ENCODE measurements at regions not wholly inside any gene's neighbourhood (a gene's known extent, or its start where the extent isn't known, plus 50 kb on each side); places are given as distances from the start of the nearest gene placed in this dataset.
A peak's percentile ranks its signal among the peaks of the same experiment; 100 is the strongest.

DNA sequence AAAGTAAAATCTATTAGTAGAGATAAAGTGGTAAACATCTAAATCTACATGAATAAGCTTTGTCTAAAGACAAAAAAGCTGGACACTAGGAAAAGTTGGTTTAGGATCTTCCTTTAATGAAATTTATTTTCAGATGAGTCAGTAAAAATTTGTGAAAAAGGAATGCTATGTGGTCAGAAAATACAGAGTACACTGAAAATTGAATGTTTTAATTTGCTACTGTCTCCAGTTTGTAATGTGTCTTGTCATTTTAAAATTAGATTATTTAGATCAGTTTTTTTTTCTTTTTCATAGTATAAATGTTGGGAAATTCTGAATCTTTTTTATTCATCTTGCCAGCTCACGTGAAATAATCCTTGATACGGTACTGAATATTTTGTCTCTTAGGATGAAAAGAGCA, 56.9 kb downstream of the SLITRK6 start:
- Histone ChIP-seq H3K36me3 (ENCODE audit: control insufficient read depth in 2 of 2, insufficient read depth in 2 of 2, low read length in 2 of 2) (no peaks in the 10 kb centered on the region), H3K9ac (ENCODE audit: low read length in 2 of 2) (no peak overlapping the region), H3K27ac (ENCODE audit: low read length) (no peak overlapping the region), H3K27me3 (ENCODE audit: control insufficient read depth in 1 of 2, insufficient read depth in 2 of 2, low read length in 2 of 2) (no peaks in the 10 kb centered on the region), H3K4me1 (ENCODE audit: control insufficient read depth, insufficient read depth, low read length) (no peaks in the 10 kb centered on the region), H3K4me3 (ENCODE audit: low read length in 2 of 2) (no peak overlapping the region), H3K9me3 (ENCODE audit: control insufficient read depth in 2 of 2, low read length in 2 of 2) (no peaks in the 10 kb centered on the region)

DNA sequence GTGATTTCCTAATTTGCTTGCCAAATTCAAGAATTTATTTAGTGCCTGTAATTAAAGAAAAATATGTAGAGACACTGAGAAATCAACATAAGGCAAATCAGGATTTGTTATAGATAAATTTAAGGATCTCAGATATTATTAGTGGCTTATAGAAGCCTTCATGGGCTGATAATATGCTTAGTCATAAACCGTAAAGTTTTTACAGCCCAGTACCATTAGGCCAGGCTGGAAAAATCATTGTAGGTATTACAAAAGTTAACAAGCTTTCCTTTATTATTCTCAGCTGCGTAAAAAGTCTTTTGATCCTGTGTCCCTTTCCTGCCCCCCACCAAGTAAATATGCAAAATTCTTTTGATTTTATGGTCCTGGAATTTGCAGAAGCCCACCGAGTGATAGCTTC, 58.2 kb downstream of the SLITRK6 start:
- Histone ChIP-seq H3K27ac (ENCODE audit: low read length) (no peak overlapping the region), H3K9me3 (ENCODE audit: control insufficient read depth in 2 of 2, low read length in 2 of 2) (no peaks in the 10 kb centered on the region), H3K9ac (ENCODE audit: low read length in 2 of 2) (no peak overlapping the region), H3K27me3 (ENCODE audit: control insufficient read depth in 1 of 2, insufficient read depth in 2 of 2, low read length in 2 of 2) (no peaks in the 10 kb centered on the region), H3K36me3 (ENCODE audit: control insufficient read depth in 2 of 2, insufficient read depth in 2 of 2, low read length in 2 of 2) (no peaks in the 10 kb centered on the region), H3K4me1 (ENCODE audit: control insufficient read depth, insufficient read depth, low read length) (no peaks in the 10 kb centered on the region), H3K4me3 (ENCODE audit: low read length in 2 of 2) (no peak overlapping the region)

DNA sequence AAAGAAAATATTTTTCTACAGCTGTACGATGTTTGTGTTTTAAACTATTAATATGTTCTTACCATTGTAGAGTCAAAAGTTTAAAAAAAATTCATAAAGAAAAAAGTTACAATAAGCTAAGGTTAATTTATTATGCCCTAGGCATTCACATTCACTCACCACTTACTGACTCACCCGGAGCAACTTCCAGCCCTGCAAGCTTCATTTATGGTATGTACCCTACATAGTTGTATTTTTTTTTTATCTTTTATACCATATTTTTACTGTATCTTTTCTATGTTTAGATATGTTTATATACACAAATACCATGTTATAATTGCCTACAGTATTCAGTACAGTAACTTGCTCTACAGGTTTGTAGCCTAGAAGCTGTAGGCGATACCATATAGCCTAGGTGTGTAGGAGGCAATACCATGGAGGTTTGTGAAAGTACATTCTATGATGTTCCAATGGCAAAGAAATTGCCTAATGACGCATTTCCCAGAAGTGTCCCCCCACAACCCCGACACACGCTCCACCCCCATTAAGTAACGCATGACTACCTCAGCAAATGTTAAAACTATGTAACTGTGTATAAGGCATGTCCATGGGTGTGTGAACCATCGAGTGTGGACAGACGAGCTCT, 60.4 kb downstream of the SLITRK6 start:
- Histone ChIP-seq H3K4me1 (ENCODE audit: control insufficient read depth, insufficient read depth, low read length) (no peaks in the 10 kb centered on the region), H3K9ac (ENCODE audit: low read length in 2 of 2) (no peak overlapping the region), H3K36me3 (ENCODE audit: control insufficient read depth in 2 of 2, insufficient read depth in 2 of 2, low read length in 2 of 2) (no peaks in the 10 kb centered on the region), H3K9me3 (ENCODE audit: control insufficient read depth in 2 of 2, low read length in 2 of 2) (no peaks in the 10 kb centered on the region), H3K27me3 (ENCODE audit: control insufficient read depth in 1 of 2, insufficient read depth in 2 of 2, low read length in 2 of 2) (no peaks in the 10 kb centered on the region), H3K4me3 (ENCODE audit: low read length in 2 of 2) (no peak overlapping the region), H3K27ac (ENCODE audit: low read length) (no peak overlapping the region)

DNA sequence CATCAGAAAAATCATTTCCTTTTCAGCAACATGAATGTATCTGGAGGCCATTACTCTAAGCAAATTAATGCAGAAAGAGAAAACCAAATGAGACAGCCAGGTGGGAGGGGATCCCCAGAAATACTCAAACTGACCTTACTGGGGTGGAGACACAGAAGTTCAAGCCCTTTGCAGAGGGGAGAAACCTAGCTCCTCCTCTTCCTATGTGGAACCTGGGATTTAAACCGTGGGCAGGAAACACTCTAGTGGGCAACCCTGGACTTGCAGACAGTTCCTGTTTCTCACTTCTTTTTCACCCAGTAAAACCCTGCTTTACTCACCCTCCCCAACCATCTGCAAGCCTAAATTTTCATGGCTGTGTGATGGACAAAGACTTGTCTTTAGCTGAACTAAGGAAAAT, 61.3 kb downstream of the SLITRK6 start:
- no peak overlapping the region for H3K27ac ChIP-seq (ENCODE audit: low read length)
- H3K9ac ChIP-seq (ENCODE audit: low read length in 2 of 2) = no peak overlapping the region
- no peaks in the 10 kb centered on the region for H3K36me3 ChIP-seq (ENCODE audit: control insufficient read depth in 2 of 2, insufficient read depth in 2 of 2, low read length in 2 of 2)
- no peaks in the 10 kb centered on the region for H3K4me1 ChIP-seq (ENCODE audit: control insufficient read depth, insufficient read depth, low read length)
- H3K4me3 ChIP-seq (ENCODE audit: low read length in 2 of 2) = no peak overlapping the region
- H3K9me3 ChIP-seq (ENCODE audit: control insufficient read depth in 2 of 2, low read length in 2 of 2) = no peaks in the 10 kb centered on the region
- H3K27me3 ChIP-seq (ENCODE audit: control insufficient read depth in 1 of 2, insufficient read depth in 2 of 2, low read length in 2 of 2) = no peaks in the 10 kb centered on the region

DNA sequence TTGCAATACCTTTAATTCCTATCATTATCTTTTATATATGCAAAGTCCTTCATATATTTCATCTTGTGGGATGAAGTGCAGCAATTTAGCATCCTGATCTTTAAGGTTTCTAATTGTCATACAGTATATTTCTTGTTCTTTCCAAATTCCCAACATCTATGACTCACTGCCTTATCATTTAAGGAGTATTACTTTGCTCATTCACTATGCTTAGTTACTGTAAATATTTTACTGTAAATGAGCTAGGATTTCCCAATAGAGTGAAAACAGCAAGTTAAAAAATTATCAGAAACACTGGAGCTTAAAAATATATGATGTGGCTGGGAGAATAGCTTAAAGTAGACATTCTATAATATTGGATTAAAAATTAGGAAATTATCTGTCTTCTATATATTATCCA, 69.9 kb downstream of the SLITRK6 start:
- Histone ChIP-seq H3K27me3 (ENCODE audit: control insufficient read depth in 1 of 2, insufficient read depth in 2 of 2, low read length in 2 of 2) (no peaks in the 10 kb centered on the region), H3K27ac (ENCODE audit: low read length) (no peak overlapping the region), H3K4me3 (ENCODE audit: low read length in 2 of 2) (no peak overlapping the region), H3K4me1 (ENCODE audit: control insufficient read depth, insufficient read depth, low read length) (no peaks in the 10 kb centered on the region), H3K9me3 (ENCODE audit: control insufficient read depth in 2 of 2, low read length in 2 of 2) (peaks cover 0 to 4% of the 10 kb centered on the region in 2 donors), H3K36me3 (ENCODE audit: control insufficient read depth in 2 of 2, insufficient read depth in 2 of 2, low read length in 2 of 2) (no peaks in the 10 kb centered on the region), H3K9ac (ENCODE audit: low read length in 2 of 2) (no peak overlapping the region)

DNA sequence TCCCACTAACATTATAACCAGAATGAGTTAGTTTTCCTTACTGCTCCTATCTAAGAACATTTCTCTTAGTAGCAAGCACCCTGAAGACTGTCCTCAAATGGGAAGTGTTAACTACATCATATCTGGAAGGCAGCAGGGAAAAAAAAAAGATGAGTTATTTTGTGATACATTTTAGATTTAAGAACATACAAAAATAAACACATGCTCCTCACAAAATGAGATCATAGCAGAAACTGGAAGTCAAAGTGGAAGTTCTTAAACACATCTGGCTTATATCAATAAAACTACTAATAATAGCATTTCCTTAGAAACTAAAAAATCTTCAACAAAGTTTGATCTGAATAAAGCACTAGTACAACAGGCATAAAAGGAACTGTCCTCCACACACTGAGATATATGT, 70.4 kb downstream of the SLITRK6 start:
- Histone ChIP-seq H3K36me3 (ENCODE audit: control insufficient read depth in 2 of 2, insufficient read depth in 2 of 2, low read length in 2 of 2) (no peaks in the 10 kb centered on the region), H3K4me1 (ENCODE audit: control insufficient read depth, insufficient read depth, low read length) (no peaks in the 10 kb centered on the region), H3K27ac (ENCODE audit: low read length) (no peak overlapping the region), H3K9me3 (ENCODE audit: control insufficient read depth in 2 of 2, low read length in 2 of 2) (peaks cover 0 to 4% of the 10 kb centered on the region in 2 donors), H3K27me3 (ENCODE audit: control insufficient read depth in 1 of 2, insufficient read depth in 2 of 2, low read length in 2 of 2) (no peaks in the 10 kb centered on the region), H3K4me3 (ENCODE audit: low read length in 2 of 2) (no peak overlapping the region), H3K9ac (ENCODE audit: low read length in 2 of 2) (no peak overlapping the region)

DNA sequence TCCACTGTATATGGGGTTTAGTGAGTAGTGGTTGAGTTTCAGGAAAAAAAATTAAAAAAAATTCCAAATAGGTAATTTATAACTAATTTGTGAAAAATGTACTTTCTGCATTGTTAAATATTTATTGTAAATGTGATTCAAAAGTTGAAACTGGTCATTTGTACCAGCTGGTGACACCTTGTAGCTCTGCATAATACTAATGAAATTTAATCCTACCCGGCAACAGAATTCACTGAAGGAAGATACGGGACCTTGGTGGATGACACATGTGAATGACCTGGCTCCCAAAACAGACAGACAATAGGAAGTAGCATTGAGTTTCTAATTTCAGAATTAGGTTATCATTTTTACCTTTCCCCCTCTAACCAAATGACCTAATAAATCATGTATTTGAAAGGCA, 73.8 kb downstream of the SLITRK6 start:
- peaks cover 0 to 4% of the 10 kb centered on the region in 2 donors for H3K9me3 ChIP-seq (ENCODE audit: control insufficient read depth in 2 of 2, low read length in 2 of 2)
- H3K4me3 ChIP-seq (ENCODE audit: low read length in 2 of 2) = no peak overlapping the region
- H3K9ac ChIP-seq (ENCODE audit: low read length in 2 of 2) = no peak overlapping the region
- H3K27me3 ChIP-seq (ENCODE audit: control insufficient read depth in 1 of 2, insufficient read depth in 2 of 2, low read length in 2 of 2) = no peaks in the 10 kb centered on the region
- H3K27ac ChIP-seq (ENCODE audit: low read length) = no peak overlapping the region
- no peaks in the 10 kb centered on the region for H3K4me1 ChIP-seq (ENCODE audit: control insufficient read depth, insufficient read depth, low read length)
- H3K36me3 ChIP-seq (ENCODE audit: control insufficient read depth in 2 of 2, insufficient read depth in 2 of 2, low read length in 2 of 2) = no peaks in the 10 kb centered on the region

DNA sequence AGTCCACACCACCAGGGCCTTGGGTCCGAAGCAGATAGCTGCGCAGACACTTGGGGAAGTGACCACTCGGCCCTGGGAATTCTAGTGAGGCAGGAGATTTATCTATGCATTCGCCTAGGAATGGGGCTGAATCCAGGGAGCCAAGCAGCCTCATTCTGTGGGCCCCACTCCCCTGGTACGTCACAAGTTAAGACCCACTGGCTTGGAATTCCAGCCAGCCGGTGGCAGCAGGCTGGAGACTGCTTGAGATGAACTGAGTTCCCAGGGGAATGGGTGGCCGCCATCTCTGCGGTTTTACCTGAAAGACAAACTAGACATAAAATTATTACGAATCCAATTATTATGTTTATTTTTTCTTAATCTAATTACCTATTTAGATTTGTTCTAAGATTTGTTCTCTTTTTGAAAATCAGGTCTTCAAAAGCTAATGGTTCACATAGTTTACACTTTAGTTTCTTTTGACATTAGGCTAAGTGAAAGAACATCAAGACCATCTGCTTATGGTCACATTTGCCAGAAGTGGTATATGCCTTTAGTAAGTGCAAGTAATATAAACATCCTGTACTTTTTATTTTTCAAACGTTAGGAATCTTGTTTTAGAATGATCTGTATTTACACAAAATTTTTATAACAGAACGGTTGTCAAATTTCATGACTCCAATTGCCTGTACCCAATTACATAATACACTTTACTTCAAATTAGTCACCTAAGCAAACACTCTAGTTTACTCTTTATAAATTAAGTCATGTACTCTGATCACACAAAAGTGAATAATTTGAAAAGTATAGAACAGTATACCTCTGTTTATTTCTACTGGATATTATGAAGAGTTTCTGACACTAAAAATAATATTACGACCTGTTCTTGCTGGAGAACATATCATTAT, 74.4 kb downstream of the SLITRK6 start:
- Histone ChIP-seq H3K27ac (ENCODE audit: low read length) (peak overlapping the region; percentile 6), H3K9ac (ENCODE audit: low read length in 2 of 2) (no peak overlapping the region), H3K27me3 (ENCODE audit: control insufficient read depth in 1 of 2, insufficient read depth in 2 of 2, low read length in 2 of 2) (no peaks in the 10 kb centered on the region), H3K4me1 (ENCODE audit: control insufficient read depth, insufficient read depth, low read length) (no peaks in the 10 kb centered on the region), H3K36me3 (ENCODE audit: control insufficient read depth in 2 of 2, insufficient read depth in 2 of 2, low read length in 2 of 2) (no peaks in the 10 kb centered on the region), H3K9me3 (ENCODE audit: control insufficient read depth in 2 of 2, low read length in 2 of 2) (peaks cover 0 to 4% of the 10 kb centered on the region in 2 donors), H3K4me3 (ENCODE audit: low read length in 2 of 2) (no peak overlapping the region)

DNA sequence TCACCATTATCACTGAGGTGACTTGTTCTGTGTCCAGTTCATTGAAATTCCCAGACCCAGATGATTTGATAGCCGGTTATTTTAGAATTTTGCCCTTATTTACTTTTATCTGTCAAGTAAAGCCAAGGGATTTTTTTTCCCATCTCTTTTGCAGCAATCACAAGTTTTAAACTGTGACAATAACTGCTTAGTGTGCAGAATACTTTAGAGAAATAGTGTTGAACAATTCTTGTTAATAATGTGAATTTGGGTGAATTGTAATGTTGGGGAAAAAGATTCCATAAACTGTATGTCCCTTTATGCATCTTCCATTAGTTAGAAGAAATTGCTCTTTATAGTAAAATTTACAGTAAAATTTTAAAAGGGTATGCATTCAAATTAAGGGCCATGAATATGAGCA, 79.5 kb downstream of the SLITRK6 start:
- Histone ChIP-seq H3K27me3 (ENCODE audit: control insufficient read depth in 1 of 2, insufficient read depth in 2 of 2, low read length in 2 of 2) (no peaks in the 10 kb centered on the region), H3K4me3 (ENCODE audit: low read length in 2 of 2) (no peak overlapping the region), H3K36me3 (ENCODE audit: control insufficient read depth in 2 of 2, insufficient read depth in 2 of 2, low read length in 2 of 2) (no peaks in the 10 kb centered on the region), H3K4me1 (ENCODE audit: control insufficient read depth, insufficient read depth, low read length) (no peaks in the 10 kb centered on the region), H3K9me3 (ENCODE audit: control insufficient read depth in 2 of 2, low read length in 2 of 2) (no peaks in the 10 kb centered on the region), H3K9ac (ENCODE audit: low read length in 2 of 2) (no peak overlapping the region), H3K27ac (ENCODE audit: low read length) (no peak overlapping the region)

DNA sequence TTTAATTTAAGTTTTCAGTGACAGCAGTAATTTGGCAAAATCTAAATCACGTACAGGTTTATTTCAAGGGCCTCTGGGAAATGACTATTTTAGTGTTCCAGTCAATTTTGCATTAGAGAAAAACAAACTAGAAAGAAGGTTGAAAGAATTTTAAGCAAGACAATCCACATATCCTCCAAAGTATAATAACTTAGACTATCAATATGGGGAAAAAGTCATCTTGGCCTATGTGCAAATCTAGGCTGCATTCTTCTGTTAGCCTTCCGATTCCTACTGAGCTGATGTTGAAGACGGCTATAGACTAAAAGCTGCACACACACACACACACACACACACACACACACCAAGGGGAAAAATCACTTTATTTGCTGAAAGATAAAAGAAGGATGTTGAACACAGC, 81.3 kb downstream of the SLITRK6 start:
- no peaks in the 10 kb centered on the region for H3K36me3 ChIP-seq (ENCODE audit: control insufficient read depth in 2 of 2, insufficient read depth in 2 of 2, low read length in 2 of 2)
- no peaks in the 10 kb centered on the region for H3K27me3 ChIP-seq (ENCODE audit: control insufficient read depth in 1 of 2, insufficient read depth in 2 of 2, low read length in 2 of 2)
- no peak overlapping the region for H3K27ac ChIP-seq (ENCODE audit: low read length)
- H3K9me3 ChIP-seq (ENCODE audit: control insufficient read depth in 2 of 2, low read length in 2 of 2) = no peaks in the 10 kb centered on the region
- no peak overlapping the region for H3K4me3 ChIP-seq (ENCODE audit: low read length in 2 of 2)
- no peak overlapping the region for H3K9ac ChIP-seq (ENCODE audit: low read length in 2 of 2)
- no peaks in the 10 kb centered on the region for H3K4me1 ChIP-seq (ENCODE audit: control insufficient read depth, insufficient read depth, low read length)

DNA sequence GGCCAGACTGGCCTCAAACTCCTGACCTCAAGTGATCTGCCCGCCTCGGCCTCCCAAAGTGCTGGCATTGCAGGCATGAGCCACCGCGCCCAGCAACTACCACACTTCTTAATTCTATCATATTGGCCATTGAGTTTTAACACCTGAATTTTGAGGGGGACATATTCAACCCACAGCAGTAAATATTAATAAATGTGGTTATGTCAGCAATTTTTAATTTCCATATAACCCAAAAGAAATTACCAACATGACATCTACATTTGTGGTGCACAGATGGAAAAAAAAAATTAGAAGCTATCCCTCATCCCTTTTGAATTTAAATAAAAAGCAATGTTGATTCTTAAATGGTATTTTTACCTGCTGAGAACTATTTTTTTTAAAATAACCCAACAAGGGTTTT, 88.7 kb downstream of the SLITRK6 start:
- H3K27ac ChIP-seq (ENCODE audit: low read length) = no peak overlapping the region
- H3K4me1 ChIP-seq (ENCODE audit: control insufficient read depth, insufficient read depth, low read length) = no peaks in the 10 kb centered on the region
- no peaks in the 10 kb centered on the region for H3K36me3 ChIP-seq (ENCODE audit: control insufficient read depth in 2 of 2, insufficient read depth in 2 of 2, low read length in 2 of 2)
- no peak overlapping the region for H3K4me3 ChIP-seq (ENCODE audit: low read length in 2 of 2)
- H3K27me3 ChIP-seq (ENCODE audit: control insufficient read depth in 1 of 2, insufficient read depth in 2 of 2, low read length in 2 of 2) = no peaks in the 10 kb centered on the region
- no peak overlapping the region for H3K9ac ChIP-seq (ENCODE audit: low read length in 2 of 2)
- no peaks in the 10 kb centered on the region for H3K9me3 ChIP-seq (ENCODE audit: control insufficient read depth in 2 of 2, low read length in 2 of 2)

Measured in stomach smooth muscle (tissue), 2 donors.